HS-5 (cell line): ENCODE measurements at regions not wholly inside any gene's neighbourhood (a gene's known extent, or its start where the extent isn't known, plus 50 kb on each side); places are given as distances from the start of the nearest gene placed in this dataset.
A peak's percentile ranks its signal among the peaks of the same experiment; 100 is the strongest.
"Not testable (repeated sequence)": the region's sequence is repeated elsewhere in the genome, so short reads cannot be mapped to it uniquely, and the experiment has no call there.

Experiments
- DNase-seq: peaks from one replicate; pipeline ENCODE4 v3.0.0-alpha.2; 2012; ENCODE audit warnings: low read depth

- no peak for DNase-seq
Measured at GRCh38 chr2:195570329-195570728, 86.7 kb upstream of the SLC39A10 start.

- DNase-seq: no peak
Measured at GRCh38 chr2:195569255-195569654, 87.8 kb upstream of the SLC39A10 start.

- DNase-seq: not testable (repeated sequence)
Measured at GRCh38 chr2:195564625-195565135, 92.3 kb upstream of the SLC39A10 start.

GRCh38 chr2:195563857-195564512, 93.0 kb upstream of the SLC39A10 start:
- DNase-seq: peak; percentile 86

GRCh38 chr2:195562570-195563566, 94.2 kb upstream of the SLC39A10 start:
- no peak for DNase-seq

- peak; percentile 95 for DNase-seq
Measured at GRCh38 chr2:195561116-195561921, 95.7 kb upstream of the SLC39A10 start.

- DNase-seq: no peak
Measured at GRCh38 chr2:195560209-195560895, 96.7 kb upstream of the SLC39A10 start.

GRCh38 chr2:195559431-195559914, 97.6 kb upstream of the SLC39A10 start:
- DNase-seq: peak; percentile 61

- DNase-seq: no peak
Measured at GRCh38 chr2:195555971-195556370, 101.1 kb upstream of the SLC39A10 start.

GRCh38 chr2:195552581-195552980, 104.4 kb upstream of the SLC39A10 start:
- DNase-seq: no peak

- DNase-seq: no peak
Measured at GRCh38 chr2:195548198-195548940, 108.7 kb upstream of the SLC39A10 start.

- not testable (repeated sequence) for DNase-seq
Measured at GRCh38 chr2:195547268-195547840, 109.7 kb upstream of the SLC39A10 start.

GRCh38 chr2:195545811-195546210, 111.2 kb upstream of the SLC39A10 start:
- no peak for DNase-seq

GRCh38 chr2:195543902-195544894, 112.8 kb upstream of the SLC39A10 start:
- peak; percentile 41 for DNase-seq

GRCh38 chr2:195543063-195543462, 114.0 kb upstream of the SLC39A10 start:
- DNase-seq: no peak

GRCh38 chr2:195542067-195542466, 115.0 kb upstream of the SLC39A10 start:
- DNase-seq: no peak

GRCh38 chr2:195538937-195539336, 118.1 kb upstream of the SLC39A10 start:
- no peak for DNase-seq

GRCh38 chr2:195537811-195538210, 119.2 kb upstream of the SLC39A10 start:
- DNase-seq: no peak

- no peak for DNase-seq
Measured at GRCh38 chr2:195536906-195537305, 120.1 kb upstream of the SLC39A10 start.
